GM12892 (cell line): ENCODE measurements at regions not wholly inside any gene's neighbourhood (a gene's known extent, or its start where the extent isn't known, plus 50 kb on each side); places are given as distances from the start of the nearest gene placed in this dataset.
"Not testable (repeated sequence)": the region's sequence is repeated elsewhere in the genome, so short reads cannot be mapped to it uniquely, and the experiment has no call there.

Experiments used
- DNase-seq: peaks from one replicate; pipeline ENCODE4 v3.0.0; 2011; ENCODE audit not compliant: insufficient read length
- FAIRE-seq: peaks from 2 replicates; lab custom pipeline; 2011; peaks lifted over from hg19 to GRCh38; lab: Jason Lieb, UNC
- POLR2A ChIP-seq: IDR thresholded peaks from 2 replicates; pipeline ENCODE4 v1.6.1; 2011; ENCODE audit warnings: low read depth, low read length, control low read depth
- POLR2AphosphoS5 ChIP-seq: IDR thresholded peaks from 2 replicates; pipeline ENCODE4 v1.6.1; 2011; ENCODE audit warnings: low read depth, low read length, control low read depth
- TAF1 ChIP-seq: IDR thresholded peaks from 2 replicates; pipeline ENCODE4 v1.6.1; 2011; ENCODE audit warnings: low read depth, mild to moderate bottlenecking, control low read depth, low read length, borderline replicate concordance

DNA sequence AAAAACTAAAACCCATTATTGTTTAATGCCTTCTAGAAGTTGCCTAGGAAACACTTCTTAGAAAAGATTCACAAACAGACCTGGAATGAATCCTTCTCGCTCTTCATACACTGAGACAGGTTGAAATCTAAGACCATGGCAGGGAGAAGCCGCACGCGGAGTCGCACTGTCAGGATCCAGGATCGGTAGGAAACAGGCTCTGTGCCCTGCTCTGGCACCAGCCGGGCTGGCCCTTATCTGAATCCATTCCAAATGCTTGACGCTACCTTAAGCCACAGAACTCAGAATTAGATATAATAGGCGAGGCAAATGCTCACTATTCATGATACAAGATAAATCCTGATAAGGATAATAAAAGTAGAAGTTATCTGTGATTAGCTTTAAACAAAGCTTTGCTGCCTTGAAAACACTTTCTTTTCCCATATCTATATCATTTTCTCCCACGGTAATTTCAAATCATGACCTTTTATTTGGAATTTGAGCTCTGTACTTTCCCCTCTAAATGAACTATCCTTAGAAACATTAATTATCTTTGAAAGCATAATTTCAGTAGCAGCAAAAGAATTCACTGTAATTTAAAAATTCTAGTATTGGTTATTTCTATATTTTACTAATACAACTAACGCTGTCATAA, 385.6 kb downstream of the IRS2 start:
- no peak for FAIRE-seq
- no peak for DNase-seq
- no peak for TF ChIP-seq TAF1
- no peak for TF ChIP-seq POLR2A
- no peak for TF ChIP-seq POLR2AphosphoS5

DNA sequence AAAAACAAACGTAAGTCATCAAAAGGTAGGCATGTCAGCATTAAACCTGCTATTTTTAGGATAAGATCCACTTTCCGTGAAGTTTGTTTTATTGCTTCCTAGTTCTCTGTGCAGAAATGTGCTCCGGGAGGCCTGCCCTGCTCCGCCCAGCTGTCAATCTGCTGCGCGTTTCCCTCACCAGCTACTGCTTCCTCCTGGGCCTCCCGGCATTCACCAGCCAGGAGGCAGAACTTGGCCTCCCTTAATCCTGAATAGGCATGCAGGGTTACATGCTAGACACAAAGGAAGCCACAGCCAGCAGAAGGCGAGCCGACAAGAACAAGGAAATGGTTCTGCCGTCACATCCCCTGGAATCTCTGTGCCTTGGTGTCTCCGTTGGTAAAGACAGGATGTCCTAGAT, 386.2 kb downstream of the IRS2 start:
- DNase-seq (no peak), FAIRE-seq (no peak)
- no peak for TF ChIP-seq TAF1
- no peak for TF ChIP-seq POLR2AphosphoS5
- no peak for TF ChIP-seq POLR2A

DNA sequence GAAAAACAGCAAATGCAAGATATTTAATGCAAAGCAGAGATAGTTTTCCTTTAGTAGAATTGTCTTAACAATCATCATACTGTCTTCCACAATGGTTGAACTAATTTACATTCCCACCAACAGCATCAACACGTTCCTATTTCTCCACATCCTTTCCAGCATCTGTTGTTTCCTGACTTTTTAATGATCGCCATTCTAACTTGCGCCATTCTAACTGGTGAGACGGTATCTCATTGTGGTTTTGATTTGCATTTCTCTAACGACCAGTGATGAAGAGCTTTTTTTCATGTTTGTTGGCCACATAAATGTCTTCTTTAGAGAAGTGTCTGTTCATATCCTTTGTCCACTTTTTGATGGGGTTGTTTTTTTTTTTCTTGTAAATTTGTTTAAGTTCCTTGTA, 388.3 kb downstream of the IRS2 start:
- DNase-seq, FAIRE-seq: not testable (repeated sequence)

DNA sequence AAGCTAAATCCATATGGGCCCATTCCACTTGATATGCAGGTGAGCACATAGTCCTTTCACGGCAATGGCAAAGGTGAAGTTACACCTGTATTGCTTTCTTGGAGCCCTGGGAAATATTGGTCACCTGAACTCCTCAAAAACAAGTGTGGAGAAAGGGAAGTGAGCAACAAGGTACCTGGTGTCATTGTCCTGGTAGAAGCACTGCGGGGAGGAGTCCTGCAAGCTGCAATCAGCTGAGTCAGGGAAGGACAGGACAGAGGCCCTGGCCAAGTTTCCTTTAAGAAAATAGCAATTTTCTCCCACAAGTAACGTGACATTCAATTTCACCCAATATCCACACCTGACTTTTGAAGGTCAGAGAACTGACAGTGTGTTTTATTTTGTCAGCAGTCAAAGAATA, 389.1 kb downstream of the IRS2 start:
- no peak for TF ChIP-seq POLR2A
- TF ChIP-seq TAF1: no peak
- TF ChIP-seq POLR2AphosphoS5: no peak
- DNase-seq: no peak
- no peak for FAIRE-seq

- TF ChIP-seq POLR2AphosphoS5 (no peak), TAF1 (no peak), POLR2A (no peak)
- DNase-seq (no peak), FAIRE-seq (no peak)
Measured at GRCh38 chr13:109396266-109396665, 390.1 kb downstream of the IRS2 start.

DNA sequence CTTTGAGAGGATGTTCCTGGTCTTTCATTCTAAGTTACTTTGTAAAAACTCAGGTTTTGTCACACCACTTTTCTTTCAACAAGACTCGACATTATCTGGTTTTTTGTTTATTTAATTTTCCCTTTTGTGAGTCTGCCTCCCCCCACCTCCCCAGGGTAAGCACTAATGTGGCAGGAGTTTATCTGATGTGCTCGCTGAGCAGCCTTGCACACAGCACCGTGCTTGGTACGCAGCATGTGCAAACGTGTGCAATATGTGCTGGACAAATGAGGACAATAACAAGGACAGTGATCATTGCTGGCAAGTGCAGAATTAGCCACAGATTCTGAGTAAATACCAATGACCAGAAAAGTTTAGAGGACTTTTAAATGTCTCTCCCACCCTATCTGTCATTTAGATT, 391.4 kb downstream of the IRS2 start:
- no peak for TF ChIP-seq TAF1
- TF ChIP-seq POLR2AphosphoS5: no peak
- DNase-seq (no peak), FAIRE-seq (no peak)

DNA sequence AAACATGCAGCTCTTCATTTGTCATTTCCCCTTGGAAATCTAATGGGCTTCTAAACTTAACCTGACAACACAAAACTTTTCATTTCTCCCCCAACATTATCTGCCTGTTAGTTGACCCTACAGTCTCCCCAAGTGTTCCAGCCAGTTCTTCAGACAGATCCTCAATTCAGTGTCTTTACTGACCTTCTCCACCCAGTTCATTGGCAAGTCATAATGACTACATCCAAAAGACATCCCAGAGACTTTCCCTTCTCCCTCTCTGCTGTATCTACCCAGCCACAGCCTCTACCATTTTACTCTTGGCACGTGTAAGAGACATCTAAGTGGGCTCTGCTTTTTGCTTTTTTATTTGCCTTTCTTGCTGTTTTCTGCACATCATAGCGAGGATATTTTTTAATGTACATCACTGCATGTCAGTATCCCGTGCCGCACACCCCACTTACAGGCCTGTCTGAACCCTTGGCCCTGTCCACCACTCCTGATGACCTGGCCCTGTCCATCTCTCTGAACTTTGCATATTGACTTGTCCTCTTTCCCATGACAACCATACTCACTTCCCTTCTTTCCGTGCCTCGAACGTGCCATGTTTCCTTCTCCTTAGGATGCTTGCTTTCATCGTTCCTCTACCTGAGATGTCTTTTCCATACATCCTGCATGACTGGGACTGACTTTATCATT, 391.9 kb downstream of the IRS2 start:
- FAIRE-seq (peak; percentile 50), DNase-seq (no peak)
- TF ChIP-seq POLR2AphosphoS5 (no peak), POLR2A (no peak), TAF1 (no peak)

GRCh38 chr13:109393045-109393444, 393.3 kb downstream of the IRS2 start:
- TF ChIP-seq POLR2A (no peak), POLR2AphosphoS5 (no peak), TAF1 (no peak)
- FAIRE-seq (no peak), DNase-seq (no peak)

DNA sequence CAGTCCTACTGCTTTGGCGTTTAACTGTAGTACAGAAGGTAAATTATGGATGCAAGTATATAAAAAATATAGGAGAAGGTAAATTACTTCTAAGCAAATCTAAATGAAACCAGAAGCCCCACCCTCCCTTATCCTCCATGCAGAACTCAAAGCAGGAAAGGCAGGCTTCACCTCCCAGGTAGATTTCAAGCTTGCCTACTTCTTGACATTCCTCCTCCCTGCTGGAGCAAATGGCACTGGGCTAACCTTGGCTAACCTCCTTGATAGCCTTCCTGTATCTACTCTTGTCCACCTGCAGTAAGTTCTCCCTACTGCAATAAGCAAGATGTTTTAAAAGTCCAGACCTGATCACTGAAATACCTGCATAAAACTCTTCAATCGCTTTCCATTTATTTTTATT, 396.0 kb downstream of the IRS2 start:
- no peak for FAIRE-seq
- no peak for TF ChIP-seq POLR2A
- no peak for TF ChIP-seq POLR2AphosphoS5
- no peak for TF ChIP-seq TAF1
- DNase-seq: no peak

- TF ChIP-seq POLR2AphosphoS5 (no peak), TAF1 (no peak), POLR2A (no peak)
- no peak for FAIRE-seq
- no peak for DNase-seq
Measured at GRCh38 chr13:109389892-109390345, 396.5 kb downstream of the IRS2 start.

GRCh38 chr13:109389456-109389855, 396.9 kb downstream of the IRS2 start:
- TF ChIP-seq TAF1: no peak
- no peak for TF ChIP-seq POLR2AphosphoS5
- no peak for TF ChIP-seq POLR2A
- no peak for FAIRE-seq
- DNase-seq: no peak

DNA sequence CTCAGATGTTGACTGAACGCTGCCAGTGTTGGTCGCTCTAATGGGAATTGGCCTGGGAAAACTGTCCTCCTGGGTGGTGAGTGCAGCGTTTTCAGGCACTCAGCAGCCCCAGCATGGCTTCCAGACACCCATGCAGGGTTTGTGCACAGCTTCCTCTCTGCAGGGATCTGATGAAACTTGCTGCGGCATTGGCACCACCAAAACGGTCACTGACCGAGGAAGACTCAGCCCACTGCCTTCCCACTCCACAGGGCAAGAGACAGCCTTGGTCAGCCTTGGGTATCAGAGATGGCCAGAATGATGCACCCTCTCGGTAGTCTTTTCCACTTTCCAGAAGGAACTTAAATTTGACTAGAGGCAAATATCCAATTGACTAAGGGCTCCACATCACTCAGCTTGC, 398.9 kb downstream of the IRS2 start:
- DNase-seq (no peak), FAIRE-seq (no peak)
- TF ChIP-seq POLR2AphosphoS5 (no peak), TAF1 (no peak), POLR2A (no peak)
